HUDEP-2 (cell line): ENCODE measurements at regions not wholly inside any gene's neighbourhood (a gene's known extent, or its start where the extent isn't known, plus 50 kb on each side); places are given as distances from the start of the nearest gene placed in this dataset.
"Not testable (repeated sequence)": the region's sequence is repeated elsewhere in the genome, so short reads cannot be mapped to it uniquely, and the experiment has no call there.

ENCODE experiments used
- DNase-seq, 76 experiments: peaks; one replicate each; lab custom pipeline; 2025; ENCODE audit not compliant: unreplicated experiment in 76 of 76; lab: John Stamatoyannopoulos, UW

DNA sequence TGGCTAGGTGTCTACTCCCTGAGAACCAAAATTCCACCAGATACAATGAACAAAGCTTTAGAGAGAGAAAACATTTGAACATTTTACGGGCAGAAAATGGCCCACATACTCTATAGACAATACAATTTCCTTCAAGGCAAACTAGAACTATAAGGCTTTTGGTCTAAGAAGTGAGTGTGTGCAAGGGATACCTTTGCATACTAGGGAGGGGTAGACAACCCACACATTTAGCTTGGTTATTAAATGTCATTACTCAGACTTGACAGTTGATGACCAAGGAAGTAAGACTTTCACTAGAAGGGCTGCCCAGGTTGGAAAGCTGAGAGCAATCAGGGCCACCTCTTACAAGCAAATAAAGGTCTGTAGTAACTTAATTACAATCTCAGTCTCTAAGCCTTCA is 64.0 kb upstream of the PLEKHM1 start:
- not testable (repeated sequence) for DNase-seq

DNA sequence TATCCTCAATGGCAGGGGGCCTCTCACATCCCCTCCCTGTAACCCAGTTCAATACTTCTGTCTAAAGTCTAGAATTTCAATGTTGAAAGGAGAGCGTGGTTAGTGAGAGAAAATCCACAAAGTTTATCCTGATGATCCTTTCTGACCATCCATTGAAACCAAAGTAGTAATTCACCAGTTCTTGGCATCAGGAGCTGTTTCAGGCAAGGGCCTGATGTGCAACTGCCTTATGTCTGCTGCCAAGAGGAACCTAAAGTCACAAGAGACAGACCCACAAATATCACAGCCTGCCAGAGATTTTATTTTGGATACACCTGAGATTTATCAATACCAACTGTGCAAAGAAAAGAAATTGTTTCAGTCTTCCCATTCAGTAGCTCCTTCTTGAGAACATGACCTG is 68.3 kb upstream of the PLEKHM1 start:
- DNase-seq: not testable (repeated sequence)

DNA sequence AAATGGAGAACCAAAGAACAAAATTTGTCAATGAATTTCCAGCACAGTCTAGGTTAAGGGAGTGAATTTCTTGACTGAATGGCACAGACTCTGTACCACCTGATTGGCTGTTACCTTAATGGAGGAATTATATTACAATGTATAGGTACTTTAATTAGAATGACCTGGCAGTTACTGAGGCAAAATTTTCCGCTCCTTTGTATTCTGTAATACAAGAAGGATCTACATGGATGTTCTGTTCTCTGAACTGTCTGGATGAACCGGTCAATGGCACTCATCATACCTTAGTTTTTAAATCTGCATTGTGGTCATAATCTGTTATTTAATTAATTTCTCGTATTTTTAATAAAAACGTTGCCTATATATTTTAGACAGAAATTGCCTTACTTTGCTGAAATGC is 72.3 kb upstream of the PLEKHM1 start:
- DNase-seq: not testable (repeated sequence)

DNA sequence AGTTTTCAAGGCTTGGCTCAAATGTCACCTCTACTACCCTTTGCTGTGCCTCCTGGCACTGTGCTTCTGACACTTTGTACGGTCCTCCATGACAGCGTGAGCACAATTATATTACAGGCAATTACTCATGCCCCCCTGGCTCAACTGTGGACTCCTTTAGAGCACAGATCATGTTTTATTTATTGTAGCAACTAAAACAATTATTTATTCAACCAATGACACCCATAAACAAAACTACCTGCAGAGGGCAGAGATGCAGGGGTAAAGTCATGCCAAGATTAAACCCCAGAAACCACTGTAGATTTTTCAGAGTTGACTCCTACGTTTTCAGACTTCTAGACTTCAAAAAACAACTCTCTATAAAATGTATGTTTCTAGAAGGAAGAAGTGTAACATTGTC is 72.8 kb upstream of the PLEKHM1 start:
- DNase-seq: not testable (repeated sequence)

DNA sequence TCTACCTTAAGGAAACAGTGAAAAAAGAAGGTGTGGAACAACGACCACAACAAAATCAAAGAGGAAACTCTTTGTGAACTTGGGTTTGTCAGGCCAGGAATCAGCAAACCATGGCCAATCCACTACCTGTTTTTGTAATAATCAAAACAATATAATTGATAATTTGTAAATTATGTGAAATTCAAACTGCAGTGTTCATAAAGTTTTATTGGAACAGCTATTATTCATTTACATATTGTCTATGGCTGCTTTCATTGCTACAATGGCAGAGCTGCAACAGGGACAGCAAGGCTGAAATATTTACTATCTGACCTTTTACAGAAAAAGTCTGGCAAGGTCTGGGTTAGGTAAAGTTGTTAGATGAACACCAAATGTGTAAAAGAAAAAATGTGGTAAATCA is 77.8 kb upstream of the PLEKHM1 start:
- DNase-seq: not testable (repeated sequence)

DNA sequence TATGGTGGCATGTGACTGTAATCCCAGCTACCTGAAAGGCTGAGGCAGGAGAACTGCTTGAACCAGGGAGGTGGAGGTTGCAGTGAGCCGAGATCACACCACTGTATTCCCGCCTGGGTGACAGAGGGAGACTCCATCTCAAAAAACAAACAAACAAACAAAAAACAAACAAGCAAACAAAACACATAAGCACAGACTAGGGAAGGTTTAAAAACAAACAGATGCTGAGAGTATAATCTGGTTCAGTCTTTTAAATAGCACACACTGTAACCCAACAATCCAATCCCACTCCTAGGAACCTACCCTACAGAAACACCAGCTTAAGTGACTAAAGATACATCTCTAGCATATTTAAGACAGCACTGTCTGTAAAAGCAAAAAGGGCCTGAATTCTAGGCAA is 82.8 kb upstream of the PLEKHM1 start:
- DNase-seq: not testable (repeated sequence)

DNA sequence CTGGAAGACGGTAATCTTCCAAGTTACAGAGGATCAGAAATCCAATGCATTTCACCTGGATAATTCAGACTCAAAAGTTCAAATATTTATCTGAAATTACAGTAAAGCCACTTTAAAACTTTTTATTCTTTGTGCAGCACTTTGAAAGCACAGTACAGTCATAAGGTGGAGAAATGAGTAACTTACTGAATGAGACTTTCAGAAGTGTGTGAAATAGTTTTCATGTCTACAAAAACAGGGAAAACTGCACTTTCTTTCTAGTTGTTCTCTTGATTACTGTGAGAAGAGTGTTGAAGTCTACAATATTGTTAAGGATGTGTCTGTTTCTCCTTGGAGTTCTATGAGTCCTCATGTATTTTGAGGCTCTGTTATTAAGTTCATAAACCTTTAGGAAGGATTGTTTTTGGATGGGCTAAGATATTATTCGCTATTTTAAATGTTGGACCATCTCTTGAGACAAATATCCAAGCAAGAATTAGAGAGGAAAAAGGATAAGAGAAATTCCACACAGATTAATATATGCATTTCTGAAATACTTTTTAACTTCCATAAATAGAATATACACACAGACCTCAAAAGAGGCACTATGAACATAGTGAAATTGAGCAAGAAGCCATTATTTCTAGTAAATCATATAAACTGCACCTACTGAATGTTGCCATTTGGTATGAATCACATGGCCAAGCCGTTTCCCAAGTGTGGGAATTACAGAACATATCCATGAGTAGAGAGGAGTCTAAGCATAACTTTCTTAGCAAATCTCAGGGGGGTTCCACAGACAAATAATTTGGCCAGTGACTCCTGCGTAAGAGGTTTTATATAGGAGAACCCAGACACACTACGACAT is 83.6 kb upstream of the PLEKHM1 start:
- DNase-seq: no peak

DNA sequence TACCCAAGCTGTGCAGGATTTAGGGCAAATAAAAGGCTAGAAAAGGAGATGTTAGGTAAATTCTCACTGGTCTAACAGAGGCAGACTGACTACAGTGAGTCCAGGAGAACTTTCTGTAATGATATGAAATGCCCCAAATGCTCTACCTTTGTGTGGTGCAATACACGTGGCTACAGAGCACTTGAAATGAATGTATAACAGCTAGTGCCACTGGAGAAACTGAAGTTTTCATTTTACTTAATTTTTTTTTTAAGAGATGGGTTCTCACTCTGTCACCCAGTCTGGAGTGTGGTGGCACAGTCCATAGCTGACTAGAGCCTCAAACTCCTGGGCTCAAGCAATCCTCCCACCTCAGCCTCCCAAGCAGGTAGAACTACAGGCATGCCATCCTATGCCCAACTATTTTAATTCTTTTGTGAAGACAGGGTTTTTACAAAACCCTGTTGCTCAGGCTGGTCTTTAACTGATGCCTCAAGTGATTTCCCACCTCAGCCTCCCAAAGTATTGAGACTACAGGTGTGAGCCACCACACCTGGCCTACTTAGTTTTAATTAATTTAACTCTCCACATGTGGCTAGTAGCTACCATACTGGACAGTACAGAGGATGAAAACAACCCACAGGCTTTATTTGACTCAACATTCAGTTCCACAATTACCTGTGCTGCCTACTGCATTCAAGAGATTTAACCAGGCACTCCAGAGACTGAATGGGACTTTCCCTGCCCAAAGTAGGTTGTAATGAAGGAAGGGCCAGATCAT is 84.8 kb upstream of the PLEKHM1 start:
- no peak for DNase-seq

DNA sequence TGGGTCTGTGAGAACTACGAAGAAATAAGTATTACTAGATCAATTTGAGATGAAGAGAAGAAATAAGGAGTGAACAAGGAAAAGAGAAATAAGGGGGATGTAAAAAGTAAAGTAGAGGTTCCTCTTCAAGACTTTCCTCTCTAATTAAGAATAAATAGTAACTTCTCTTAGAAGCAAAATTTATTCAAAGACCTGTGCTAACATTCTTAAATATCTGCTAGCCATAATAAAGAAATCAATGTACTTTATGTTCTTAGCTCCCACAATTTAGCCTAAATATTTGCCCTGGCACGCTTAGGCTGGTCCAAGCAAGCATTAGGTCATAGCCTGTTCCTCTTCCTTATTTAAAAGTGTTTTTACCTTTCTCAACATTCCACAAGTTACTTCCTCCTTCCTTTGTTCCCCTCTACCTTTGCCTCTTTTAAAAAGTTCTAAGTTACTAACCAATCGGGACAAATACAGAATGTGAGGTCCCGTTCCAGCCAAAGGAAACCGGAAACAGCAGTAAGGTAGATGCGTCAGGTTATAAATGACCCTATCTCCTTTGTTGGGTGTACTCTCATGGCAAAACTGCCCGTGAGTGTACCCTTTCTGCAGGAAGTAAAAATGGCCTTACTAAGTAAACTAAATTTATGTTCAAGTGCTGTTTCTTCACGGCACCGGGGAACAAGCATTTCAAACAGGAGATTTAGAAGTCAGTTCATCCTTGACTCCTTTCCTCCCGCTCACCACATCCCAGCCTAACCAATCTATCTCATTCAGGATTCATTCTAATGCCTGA is 86.2 kb upstream of the PLEKHM1 start:
- DNase-seq: not testable (repeated sequence)

DNA sequence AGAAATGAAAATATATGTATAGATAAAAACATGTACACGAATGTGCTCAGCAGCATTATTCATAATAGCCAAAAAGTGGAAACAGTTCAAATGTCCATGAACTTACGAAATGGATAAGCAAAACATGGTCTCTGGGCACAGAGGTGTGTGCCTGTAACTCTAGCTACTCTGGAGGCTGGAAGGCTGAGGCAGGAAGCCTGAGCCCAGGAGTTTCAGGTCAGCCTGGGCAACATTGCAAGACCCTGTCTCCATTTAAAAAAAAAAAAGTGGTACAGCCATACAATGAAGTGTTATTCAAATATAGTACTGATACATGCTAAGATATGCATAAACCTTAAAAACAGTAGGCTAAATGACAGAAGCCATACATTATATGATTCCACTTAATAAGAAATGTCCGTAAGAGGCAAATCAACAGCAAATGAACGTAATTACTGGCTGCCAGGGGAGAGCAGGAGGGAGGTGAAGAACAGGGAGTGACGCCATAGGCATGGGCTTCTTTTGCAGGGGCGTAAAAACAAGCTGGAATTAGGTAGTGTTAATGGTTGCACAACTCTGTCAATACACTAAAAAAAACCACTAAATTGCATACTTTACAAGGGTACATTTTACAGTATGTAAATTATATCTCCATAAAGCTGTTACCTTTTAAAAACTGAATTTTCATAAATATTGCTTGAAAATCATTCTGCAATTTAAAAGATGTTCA is 87.2 kb upstream of the PLEKHM1 start:
- no peak for DNase-seq

DNA sequence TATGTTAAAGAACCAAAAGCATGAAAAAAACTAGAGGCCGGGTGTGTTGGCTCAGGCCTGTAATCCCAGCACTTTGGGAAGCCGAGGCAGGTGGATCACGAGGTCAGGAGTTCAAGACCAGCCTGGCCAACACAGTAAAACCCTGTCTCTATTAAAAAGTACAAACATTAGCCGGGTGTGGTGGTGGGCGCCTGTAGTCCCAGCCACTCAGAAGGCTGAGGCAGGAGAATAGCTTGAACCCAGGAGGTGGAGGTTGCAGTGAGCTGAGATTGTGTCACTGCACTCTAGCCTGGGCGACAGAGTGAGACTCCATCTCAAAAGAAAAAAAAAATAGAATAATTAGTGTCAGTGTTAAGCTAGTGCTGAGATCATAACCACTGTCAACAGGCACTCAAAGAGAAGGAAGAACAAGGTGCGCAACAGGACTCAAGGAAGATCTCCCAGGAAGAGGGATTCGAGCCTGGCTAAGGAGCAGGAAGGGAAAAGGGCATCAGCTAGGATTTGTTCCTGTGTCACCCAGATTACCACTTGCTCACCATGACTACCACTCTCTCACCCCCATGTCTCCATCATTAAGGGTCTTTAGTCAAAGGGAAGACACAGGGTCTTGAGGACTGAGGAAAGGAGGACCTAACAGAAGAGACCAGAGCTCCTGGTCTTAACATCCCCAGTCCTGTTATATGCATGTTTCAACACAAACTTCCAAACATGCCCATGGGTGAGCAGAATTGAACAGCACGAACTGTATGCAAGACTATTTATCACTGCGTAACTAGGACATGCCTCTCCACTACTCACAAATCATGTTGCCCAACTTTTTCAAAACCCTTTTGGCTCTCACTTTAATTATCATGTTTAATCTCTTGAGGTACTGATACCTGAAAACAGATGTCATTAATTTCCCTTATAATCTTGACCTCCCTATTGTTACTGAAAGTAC is 88.3 kb upstream of the PLEKHM1 start:
- DNase-seq: no peak

DNA sequence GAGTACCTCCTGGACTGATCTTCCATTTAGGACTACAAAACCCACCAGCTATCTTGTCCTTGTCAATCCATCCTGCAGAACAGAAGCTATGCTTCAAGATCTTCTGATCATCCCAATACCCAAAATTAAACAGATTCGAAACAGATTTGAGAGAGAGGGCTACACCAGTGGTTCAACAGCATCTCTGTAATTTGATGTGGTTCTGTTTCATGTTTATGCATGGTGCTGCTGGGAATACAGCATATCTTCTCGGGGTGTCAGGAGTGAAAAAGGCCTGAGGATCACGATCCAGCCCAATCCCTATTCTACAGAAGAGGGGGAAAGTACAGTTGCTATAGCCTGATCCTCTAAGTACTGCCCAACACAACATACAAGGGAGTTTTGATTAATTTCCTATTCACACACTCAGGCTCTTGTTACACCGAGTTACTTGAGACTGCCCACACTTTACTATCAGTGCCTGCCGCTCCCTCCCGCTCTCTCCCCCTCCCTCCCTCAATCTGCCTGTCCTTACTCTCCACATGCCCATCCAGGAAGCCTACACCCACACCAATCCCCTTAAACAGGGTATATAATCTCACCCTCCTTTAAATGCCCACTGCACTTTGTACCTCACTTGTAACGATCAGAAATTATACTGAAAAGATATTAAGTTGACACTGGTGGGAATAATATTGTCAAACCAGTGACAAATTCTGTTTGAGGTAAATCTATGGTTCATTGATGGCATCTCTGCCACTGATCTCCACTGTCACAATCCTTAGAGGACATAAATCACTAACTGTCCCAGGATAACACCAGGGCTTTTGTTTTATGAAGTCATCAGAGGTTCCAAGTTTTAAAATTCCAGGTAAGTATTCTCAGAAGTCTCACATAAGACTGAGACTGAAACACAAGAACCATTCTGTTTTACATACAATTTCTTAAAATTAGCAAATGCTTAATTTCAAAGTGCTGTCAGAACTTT is 89.3 kb upstream of the PLEKHM1 start:
- DNase-seq: no peak

DNA sequence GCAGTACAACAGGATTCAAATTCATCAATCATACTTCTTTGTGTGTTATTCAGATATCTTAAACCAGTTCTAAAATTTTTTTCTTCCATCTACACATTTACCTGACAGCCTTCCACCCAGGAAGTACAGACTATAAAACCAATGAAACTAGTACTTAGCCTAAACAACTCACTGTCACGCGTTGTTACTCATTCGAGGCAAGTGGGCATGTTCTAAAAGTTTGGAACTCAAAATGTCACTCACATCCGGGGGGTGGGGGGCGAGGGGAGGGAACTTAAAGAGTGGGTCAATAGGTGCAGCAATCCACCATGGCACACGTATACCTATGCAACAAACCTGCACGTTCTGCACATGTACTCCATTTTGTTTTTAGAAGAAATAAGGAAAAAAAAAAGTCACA is 90.4 kb upstream of the PLEKHM1 start:
- no peak for DNase-seq

DNA sequence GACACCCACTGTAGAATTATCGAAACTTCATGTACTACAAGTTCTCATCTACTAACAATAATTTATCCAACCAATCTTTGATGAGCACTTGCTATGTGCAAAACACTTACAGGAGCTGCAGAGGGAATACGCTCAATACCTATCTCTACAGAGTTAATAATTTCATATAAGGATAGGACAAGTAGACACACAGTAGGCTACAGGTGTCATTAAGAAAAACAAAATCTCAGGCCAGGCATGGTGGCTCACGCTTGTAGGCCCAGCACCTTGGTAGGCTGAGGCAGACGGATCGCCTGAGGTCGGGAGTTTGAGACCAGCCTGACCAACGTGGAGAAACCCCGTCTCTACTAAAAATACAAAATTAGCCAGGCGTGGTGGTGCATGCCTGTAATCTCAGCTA is 91.3 kb upstream of the PLEKHM1 start:
- no peak for DNase-seq

DNA sequence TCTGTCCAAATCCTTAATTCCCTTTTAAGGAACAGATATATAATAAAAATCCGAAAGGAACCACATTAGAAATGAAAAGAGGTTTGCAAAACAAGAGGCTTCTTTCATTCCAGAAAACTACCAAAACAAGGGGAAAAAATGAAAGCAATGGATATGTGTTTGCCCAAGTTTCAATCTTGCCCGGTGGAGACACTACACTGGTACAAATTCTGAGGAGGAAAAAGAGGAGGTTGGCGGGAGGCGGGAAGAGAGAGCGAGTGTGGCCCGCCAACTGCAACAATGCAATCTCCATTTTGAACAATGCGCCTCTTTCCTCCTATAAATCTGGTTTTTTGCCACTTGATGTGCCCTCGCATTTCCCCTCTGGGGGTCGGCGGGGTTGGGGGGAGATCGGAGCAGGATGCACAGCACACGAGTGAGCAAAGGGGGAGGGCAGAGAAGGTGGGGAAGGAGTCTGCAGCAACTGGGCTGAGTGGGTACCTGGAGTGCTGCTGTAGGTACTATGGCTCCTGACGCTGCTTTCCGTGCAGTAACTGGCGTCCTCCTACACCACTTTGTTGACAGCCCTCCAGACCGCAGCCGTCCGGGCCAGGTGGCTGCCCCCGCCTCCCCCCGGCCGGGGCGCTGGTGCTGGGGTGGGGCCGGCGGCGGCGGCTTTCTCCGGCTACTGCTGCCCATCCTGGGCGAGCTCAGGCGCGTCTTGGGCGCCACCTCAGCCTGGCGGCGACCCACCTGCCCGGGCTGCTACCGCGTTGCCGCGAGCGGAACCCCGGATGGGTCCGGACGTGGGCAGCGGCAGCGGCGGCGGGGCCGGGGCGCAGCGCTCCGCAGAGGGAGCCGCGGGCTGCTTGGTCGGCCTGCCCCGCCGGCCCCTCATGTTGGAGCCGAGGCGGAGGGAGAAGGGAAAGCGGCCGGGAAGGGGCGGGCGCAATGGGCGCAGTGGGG is 93.8 kb upstream of the PLEKHM1 start:
- DNase-seq: no peak

DNA sequence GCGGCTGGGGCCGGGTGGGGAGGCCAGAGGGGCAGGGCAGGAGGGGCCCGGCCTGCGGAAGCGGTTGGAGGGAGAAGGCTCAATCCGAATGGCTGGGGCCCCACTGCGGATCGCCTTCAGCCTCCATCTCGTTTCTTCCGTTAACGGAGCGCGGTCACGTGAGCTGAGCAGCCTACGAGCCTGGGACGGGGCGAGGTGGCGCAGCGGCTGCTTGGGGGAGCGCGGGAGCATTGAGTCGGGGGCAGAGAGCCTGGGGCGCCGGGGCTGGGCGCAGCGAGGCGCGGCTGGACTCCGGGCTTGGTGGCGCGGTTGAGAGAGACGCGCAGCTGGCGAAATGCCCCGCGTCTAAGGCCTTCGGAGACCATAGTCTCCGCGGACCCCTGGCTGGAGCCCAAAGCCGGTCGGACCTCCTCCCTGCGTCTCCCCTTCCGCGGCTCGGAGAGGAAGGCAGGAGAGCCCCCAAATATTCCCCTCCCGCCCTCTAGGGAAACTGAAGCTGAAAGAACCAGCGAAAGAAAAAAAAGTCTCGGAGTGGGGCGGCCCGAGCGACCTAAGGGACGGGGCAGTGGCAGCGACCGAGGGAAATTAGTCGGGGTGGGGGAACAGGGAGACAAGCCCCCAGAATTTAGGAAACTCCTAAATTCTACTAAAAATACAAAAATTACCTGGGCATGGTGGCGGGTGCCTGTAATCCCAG is 94.7 kb upstream of the PLEKHM1 start:
- DNase-seq: not testable (repeated sequence)
